Mesothelial cell of epicardium (in vitro differentiated cells): ENCODE measurements at regions not wholly inside any gene's neighbourhood (a gene's known extent, or its start where the extent isn't known, plus 50 kb on each side); places are given as distances from the start of the nearest gene placed in this dataset.

ENCODE experiments used
- DNase-seq, 2 experiments: peaks; one replicate each; pipeline ENCODE4 v3.0.0; 2021; ENCODE audit warnings: low spot score in 2 of 2; ENCODE audit not compliant: unreplicated experiment in 2 of 2
- H3K27ac Mint-ChIP-seq: 2 replicates; pipeline ENCODE4 v1.8.0; 2021; ENCODE audit warnings: mixed read lengths
- H3K27me3 Mint-ChIP-seq: 2 replicates; pipeline ENCODE4 v1.8.0; 2021; ENCODE audit warnings: low read depth, mixed read lengths
- H3K36me3 Mint-ChIP-seq: 2 replicates; pipeline ENCODE4 v1.8.0; 2021; ENCODE audit warnings: mixed read lengths
- H3K4me1 Mint-ChIP-seq: 2 replicates; pipeline ENCODE4 v1.8.0; 2021; ENCODE audit warnings: mixed read lengths
- H3K4me3 Mint-ChIP-seq: 2 replicates; pipeline ENCODE4 v1.8.0; 2021; ENCODE audit warnings: mild to moderate bottlenecking, moderate library complexity, mixed read lengths
- H3K9me3 Mint-ChIP-seq: 2 replicates; pipeline ENCODE4 v1.8.0; 2021; ENCODE audit warnings: mixed read lengths
- TF ChIP-seq, protein P1 (sequence below): fragments of 200-600 bp; sonication (generic); IDR thresholded peaks from one replicate; pipeline ENCODE4 v1.5.0; 2021; ENCODE audit warnings: antibody characterized with exemption; ENCODE audit not compliant: unreplicated experiment

DNA sequence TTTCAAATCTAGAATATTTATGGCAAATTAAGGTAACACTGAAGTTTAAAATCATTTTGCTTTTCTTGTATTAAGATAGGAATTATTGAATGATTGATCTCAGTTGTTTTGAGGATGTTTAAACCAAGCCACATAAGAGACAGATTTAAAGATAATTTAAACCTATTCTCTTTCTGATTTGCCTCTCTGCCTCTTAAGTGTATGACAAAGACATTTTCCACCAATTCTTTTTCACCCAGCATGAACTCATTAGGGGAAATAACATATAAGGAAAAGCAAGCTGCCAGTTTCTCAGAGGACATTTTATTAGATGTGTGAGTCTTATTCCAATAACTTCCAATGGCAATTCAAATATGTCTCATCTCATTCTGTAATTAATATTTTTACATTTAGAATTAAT, 568.3 kb upstream of the MEF2C start:
- Mint-ChIP-seq H3K9me3 (peaks cover 6% of the 10 kb centered on the region), H3K4me3 (no peak overlapping the region), H3K27me3 (peaks cover 4% of the 10 kb centered on the region), H3K4me1 (peaks cover 17% of the 10 kb centered on the region), H3K27ac (no peak overlapping the region), H3K36me3 (no peaks in the 10 kb centered on the region)
- TF ChIP-seq, protein P1, sequence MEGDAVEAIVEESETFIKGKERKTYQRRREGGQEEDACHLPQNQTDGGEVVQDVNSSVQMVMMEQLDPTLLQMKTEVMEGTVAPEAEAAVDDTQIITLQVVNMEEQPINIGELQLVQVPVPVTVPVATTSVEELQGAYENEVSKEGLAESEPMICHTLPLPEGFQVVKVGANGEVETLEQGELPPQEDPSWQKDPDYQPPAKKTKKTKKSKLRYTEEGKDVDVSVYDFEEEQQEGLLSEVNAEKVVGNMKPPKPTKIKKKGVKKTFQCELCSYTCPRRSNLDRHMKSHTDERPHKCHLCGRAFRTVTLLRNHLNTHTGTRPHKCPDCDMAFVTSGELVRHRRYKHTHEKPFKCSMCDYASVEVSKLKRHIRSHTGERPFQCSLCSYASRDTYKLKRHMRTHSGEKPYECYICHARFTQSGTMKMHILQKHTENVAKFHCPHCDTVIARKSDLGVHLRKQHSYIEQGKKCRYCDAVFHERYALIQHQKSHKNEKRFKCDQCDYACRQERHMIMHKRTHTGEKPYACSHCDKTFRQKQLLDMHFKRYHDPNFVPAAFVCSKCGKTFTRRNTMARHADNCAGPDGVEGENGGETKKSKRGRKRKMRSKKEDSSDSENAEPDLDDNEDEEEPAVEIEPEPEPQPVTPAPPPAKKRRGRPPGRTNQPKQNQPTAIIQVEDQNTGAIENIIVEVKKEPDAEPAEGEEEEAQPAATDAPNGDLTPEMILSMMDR, result no peak
- no peak for DNase-seq

DNA sequence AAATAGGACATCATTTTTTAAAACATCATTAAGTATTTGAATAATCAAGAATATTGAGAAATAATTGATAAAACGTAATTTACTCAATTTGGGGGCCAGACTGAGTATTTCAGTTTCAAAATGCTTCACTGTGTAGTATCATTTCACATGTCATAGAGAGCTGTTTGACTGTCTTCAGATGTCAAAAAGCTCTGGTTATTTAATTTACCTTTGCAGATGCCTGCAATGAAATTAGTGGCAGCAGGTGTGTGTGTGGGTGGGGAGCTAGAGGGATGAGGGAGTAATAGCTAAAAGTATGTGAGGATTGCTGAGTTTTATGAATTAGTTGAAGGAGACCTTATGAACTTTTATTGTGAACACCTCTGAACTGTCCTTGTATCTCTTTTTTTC, 567.2 kb upstream of the MEF2C start:
- H3K9me3 Mint-ChIP-seq, result peaks cover 5% of the 10 kb centered on the region
- H3K4me1 Mint-ChIP-seq, result peaks cover 17% of the 10 kb centered on the region
- TF ChIP-seq, protein P1, result no peak
- H3K27me3 Mint-ChIP-seq, result peaks cover 4% of the 10 kb centered on the region
- DNase-seq, result no peak
- no peak overlapping the region for H3K27ac Mint-ChIP-seq
- no peak overlapping the region for H3K4me3 Mint-ChIP-seq
- H3K36me3 Mint-ChIP-seq, result no peaks in the 10 kb centered on the region

DNA sequence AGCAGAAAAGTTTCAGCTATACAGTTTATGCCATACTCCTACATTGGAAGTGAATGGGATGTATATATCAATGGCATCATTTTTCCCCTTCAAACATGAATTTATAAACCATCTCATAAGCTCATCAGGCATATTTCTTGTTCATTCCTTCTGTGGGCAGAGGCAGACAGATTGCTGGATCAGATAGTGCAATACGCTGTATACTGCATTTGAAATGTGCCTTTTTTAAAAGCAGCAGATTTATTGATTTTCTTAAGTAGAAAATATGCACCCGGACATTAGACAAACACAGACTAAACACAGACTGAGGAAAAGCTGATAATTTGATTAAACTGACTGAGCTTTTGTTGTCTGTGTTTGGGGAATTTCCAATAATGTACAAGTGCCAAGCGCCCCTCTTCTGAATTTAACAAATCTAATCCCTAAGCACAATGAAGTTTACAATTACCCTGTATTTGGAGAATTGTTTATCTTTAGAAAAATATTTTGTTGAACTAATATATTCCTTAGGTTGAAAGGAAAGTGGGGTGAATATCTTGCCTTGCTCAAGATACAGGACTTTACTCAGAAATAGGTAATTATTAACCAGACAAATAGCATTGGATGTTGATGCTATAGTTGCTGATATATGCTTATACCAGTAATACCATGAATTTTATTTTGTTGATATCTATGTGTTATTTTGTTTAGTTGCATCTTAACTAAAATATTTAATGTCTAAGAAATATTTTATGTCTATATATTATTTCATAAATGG, 566.6 kb upstream of the MEF2C start:
- Mint-ChIP-seq H3K4me1 (peaks cover 17% of the 10 kb centered on the region), H3K27me3 (peaks cover 2% of the 10 kb centered on the region), H3K9me3 (no peaks in the 10 kb centered on the region), H3K4me3 (no peak overlapping the region), H3K27ac (no peak overlapping the region), H3K36me3 (no peaks in the 10 kb centered on the region)
- TF ChIP-seq, protein P1, result no peak
- no peak for DNase-seq

DNA sequence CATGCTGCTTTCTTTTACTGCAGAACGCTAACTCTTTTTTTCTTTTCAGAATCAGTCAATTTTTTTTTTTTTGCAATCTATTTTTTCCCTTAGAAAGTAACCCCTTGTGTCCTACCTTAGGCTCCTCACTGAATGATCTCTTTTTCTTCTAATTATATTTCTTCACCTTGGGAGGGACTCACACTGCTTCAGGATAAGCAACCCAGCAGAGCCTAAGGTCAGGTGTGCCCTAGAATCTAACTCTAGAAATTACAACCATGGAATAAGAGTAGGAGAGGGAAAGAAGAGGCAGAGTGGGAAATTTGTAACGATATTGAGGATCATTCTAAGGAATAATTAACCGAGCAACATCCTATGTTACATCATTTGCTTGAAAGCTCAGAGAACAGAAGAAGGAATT, 564.0 kb upstream of the MEF2C start:
- DNase-seq, result no peak
- TF ChIP-seq, protein P1, result no peak
- Mint-ChIP-seq H3K27me3 (peaks cover 2% of the 10 kb centered on the region), H3K9me3 (no peaks in the 10 kb centered on the region), H3K4me3 (no peak overlapping the region), H3K4me1 (peaks cover 22% of the 10 kb centered on the region), H3K36me3 (no peaks in the 10 kb centered on the region), H3K27ac (no peak overlapping the region)

DNA sequence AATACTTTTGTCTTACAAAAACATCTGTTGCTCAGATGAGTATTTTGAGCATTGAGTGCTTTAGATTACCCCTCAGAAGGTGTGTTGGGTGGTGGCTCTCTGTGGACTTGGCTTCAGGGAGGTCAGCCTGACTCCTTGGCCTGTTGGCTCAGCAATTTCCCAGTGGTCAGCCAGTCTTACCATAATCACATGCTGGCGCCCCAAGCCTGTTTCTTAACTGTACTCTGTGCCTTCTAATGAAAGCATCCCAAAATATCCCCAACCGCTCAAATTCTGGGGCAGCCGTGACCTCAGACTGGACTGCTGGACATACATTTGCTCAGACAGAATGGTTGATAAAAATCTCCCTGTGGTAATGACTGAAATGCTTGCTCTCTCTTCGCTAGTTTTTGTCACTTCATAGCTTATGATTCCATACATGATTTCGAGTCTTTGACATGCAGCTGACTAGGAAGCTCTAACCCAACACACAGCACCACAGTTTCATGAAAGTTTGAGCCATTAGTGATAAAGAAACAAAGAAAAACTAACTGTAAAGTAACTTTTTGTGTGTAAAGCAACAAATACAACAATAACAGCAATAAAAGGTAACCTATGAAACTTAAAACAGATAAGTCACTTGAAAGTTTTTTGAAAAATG, 562.2 kb upstream of the MEF2C start:
- H3K9me3 Mint-ChIP-seq, result no peaks in the 10 kb centered on the region
- peaks cover 24% of the 10 kb centered on the region for H3K4me1 Mint-ChIP-seq
- no peaks in the 10 kb centered on the region for H3K36me3 Mint-ChIP-seq
- TF ChIP-seq, protein P1, result no peak
- H3K27ac Mint-ChIP-seq, result no peak overlapping the region
- no peak for DNase-seq
- peaks cover 2% of the 10 kb centered on the region for H3K27me3 Mint-ChIP-seq
- H3K4me3 Mint-ChIP-seq, result no peak overlapping the region
